SK-N-SH treated with all-trans-retinoic acid at 6 μM for 48 hours (cell line): ENCODE measurements at regions not wholly inside any gene's neighbourhood (a gene's known extent, or its start where the extent isn't known, plus 50 kb on each side); places are given as distances from the start of the nearest gene placed in this dataset.

Experiments used
- CREB5 ChIP-seq: fragments of 250-450 bp; sonication (Bioruptor Pico); IDR thresholded peaks from 2 replicates; pipeline ENCODE4 v1.5.1; 2020; ENCODE audit warnings: low read depth, mild to moderate bottlenecking, moderate library complexity
- GLIS3 ChIP-seq: fragments of 250-450 bp; sonication (Bioruptor Pico); IDR thresholded peaks from 2 replicates; pipeline ENCODE4 v1.5.0; 2020; ENCODE audit warnings: mild to moderate bottlenecking, moderate library complexity
- ISL1 ChIP-seq: fragments of 250-450 bp; sonication (Bioruptor Pico); IDR thresholded peaks from 2 replicates; pipeline ENCODE4 v2.1.2; 2022; ENCODE audit warnings: mild to moderate bottlenecking, moderate library complexity
- OSR1 ChIP-seq: fragments of 250-450 bp; sonication (Bioruptor Pico); IDR thresholded peaks from 2 replicates; pipeline ENCODE4 v1.8.0; 2022; ENCODE audit warnings: moderate library complexity, mild to moderate bottlenecking, inconsistent platforms
- TCF4 ChIP-seq: fragments of 250-450 bp; sonication (Bioruptor Pico); IDR thresholded peaks from 2 replicates; pipeline ENCODE4 v1.8.0; 2021; ENCODE audit warnings: mild to moderate bottlenecking, moderate library complexity, borderline replicate concordance
- ZC3H10 ChIP-seq: fragments of 250-450 bp; sonication (Bioruptor Pico); IDR thresholded peaks from 2 replicates; pipeline ENCODE4 v1.5.1; 2021; ENCODE audit warnings: mild to moderate bottlenecking, moderate library complexity
- ZNF70 ChIP-seq: fragments of 450-650 bp; formaldehyde crosslinking; IDR thresholded peaks from 2 replicates; pipeline ENCODE4 v1.5.0; 2020; ENCODE audit warnings: mild to moderate bottlenecking, moderate library complexity

DNA sequence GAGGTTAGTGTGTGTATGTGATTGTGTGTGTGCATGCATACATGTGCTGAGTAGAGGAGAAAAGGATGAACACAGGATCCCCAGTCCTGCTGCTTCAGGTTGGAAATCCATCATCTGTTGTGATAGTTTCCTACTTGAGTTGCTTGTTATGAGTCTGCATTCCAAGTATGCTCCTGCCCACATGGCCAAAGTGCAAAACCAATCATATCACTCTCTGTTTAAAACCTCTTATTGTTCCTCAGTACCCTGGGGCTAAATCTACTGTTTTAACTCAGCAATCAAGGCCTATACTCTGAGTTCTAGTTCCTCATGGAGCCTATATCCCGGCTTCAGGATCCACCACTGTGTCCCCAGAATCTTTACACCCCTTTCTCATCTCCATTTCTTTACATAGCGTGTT, 139.9 kb upstream of the TLE3 start:
- TF ChIP-seq OSR1 = no peak
- TF ChIP-seq ZNF70 (CRISPR knock-in tag) = no peak
- no peak for TF ChIP-seq TCF4 (CRISPR knock-in tag)
- TF ChIP-seq ISL1 = no peak
- TF ChIP-seq ZC3H10 (CRISPR knock-in tag) = no peak
- no peak for TF ChIP-seq CREB5 (CRISPR knock-in tag)
- no peak for TF ChIP-seq GLIS3 (CRISPR knock-in tag)
